Left cardiac atrium (tissue), 4 donors: ENCODE measurements at regions not wholly inside any gene's neighbourhood (a gene's known extent, or its start where the extent isn't known, plus 50 kb on each side); places are given as distances from the start of the nearest gene placed in this dataset.
A peak's percentile ranks its signal among the peaks of the same experiment; 100 is the strongest.
"Not testable (repeated sequence)": the region's sequence is repeated elsewhere in the genome, so short reads cannot be mapped to it uniquely, and the experiment has no call there.

Experiments
- ATAC-seq, 2 donors: fragments of 200-7000 bp; cut with Tn5 transposase; one replicate each; pipeline ENCODE4 v1.9.1; 2020; ENCODE audit warnings: mild to moderate bottlenecking in 2 of 2, moderate library complexity in 2 of 2
- DNase-seq: peaks from one replicate; pipeline ENCODE4 v3.0.0-alpha.2; 2020
- intact Hi-C, 2 donors: fragments of 100-400 bp; cut with DNase I; formaldehyde crosslinking; loops; one replicate each; pipeline versions ENCODE4 v1.14.1 to v1.15.1; 2022 to 2023
- donor health status: DM: no; HTN: yes; CAD: no.
- donor health status: DM: no; HTN: yes; CAD: no; lungs with severe emphysema.
- donor health status: DM: yes; HTN: yes; CAD: no.
- donor health status: Dilated cardiomyopathy.

- intact Hi-C loops, DNase-seq, ATAC-seq: not testable (repeated sequence)
These were observed 705.1 kb downstream of the SEMA5A start for GRCh38 chr5:8840746-8841145.

- DNase-seq (no peak), ATAC-seq (peak in 1 of 2 donors; percentile 40)
- intact Hi-C loops: no loop called here
These were observed 702.8 kb downstream of the SEMA5A start for GRCh38 chr5:8842971-8843551.

GRCh38 chr5:8843771-8844170, 702.1 kb downstream of the SEMA5A start:
- DNase-seq: peak; percentile 33
- ATAC-seq: peak; percentile 44 to 80
- intact Hi-C loops: no loop called here

- intact Hi-C loops: no loop called here
- ATAC-seq: peak in 1 of 2 donors; percentile 16
These were observed 701.7 kb downstream of the SEMA5A start for GRCh38 chr5:8844206-8844605.

GRCh38 chr5:8844847-8845246, 701.0 kb downstream of the SEMA5A start:
- intact Hi-C loops: no loop called here
- DNase-seq (no peak), ATAC-seq (no peak)

More at GRCh38 chr5:8844206-8844605, 701.7 kb downstream of the SEMA5A start:
- no peak for DNase-seq

GRCh38 chr5:8845296-8845695, 700.6 kb downstream of the SEMA5A start:
- intact Hi-C loops: no loop called here
- ATAC-seq (peak in 1 of 2 donors; percentile 25), DNase-seq (no peak)

GRCh38 chr5:8848366-8848765, 697.5 kb downstream of the SEMA5A start:
- intact Hi-C loops: no loop called here
- ATAC-seq (no peak), DNase-seq (no peak)

GRCh38 chr5:8848997-8849594, 696.8 kb downstream of the SEMA5A start:
- intact Hi-C loops: no loop called here
- DNase-seq (no peak), ATAC-seq (peak in 1 of 2 donors; percentile 36)

GRCh38 chr5:8851101-8851500, 694.8 kb downstream of the SEMA5A start:
- no peak for ATAC-seq
- intact Hi-C loops: no loop called here
- no peak for DNase-seq

- ATAC-seq (no peak), DNase-seq (no peak)
- intact Hi-C loops: no loop called here
These were observed 688.8 kb downstream of the SEMA5A start for GRCh38 chr5:8857051-8857450.

GRCh38 chr5:8861764-8862163, 684.1 kb downstream of the SEMA5A start:
- intact Hi-C loops: no loop called here
- ATAC-seq (no peak), DNase-seq (no peak)

GRCh38 chr5:8864053-8864452, 681.8 kb downstream of the SEMA5A start:
- intact Hi-C loops: no loop called here
- ATAC-seq: no peak
- DNase-seq: no peak

- intact Hi-C loops: no loop called here
- DNase-seq: no peak
- ATAC-seq: no peak
These were observed 680.6 kb downstream of the SEMA5A start for GRCh38 chr5:8865266-8865665.

GRCh38 chr5:8865686-8866374, 680.0 kb downstream of the SEMA5A start:
- DNase-seq (no peak), ATAC-seq (no peak)
- intact Hi-C loops: no loop called here

GRCh38 chr5:8868283-8868682, 677.6 kb downstream of the SEMA5A start:
- ATAC-seq: no peak
- intact Hi-C loops: no loop called here
- DNase-seq: no peak

GRCh38 chr5:8869932-8870331, 675.9 kb downstream of the SEMA5A start:
- ATAC-seq: no peak
- intact Hi-C loops: no loop called here
- DNase-seq: no peak

GRCh38 chr5:8870349-8870958, 675.4 kb downstream of the SEMA5A start:
- DNase-seq (no peak), ATAC-seq (no peak)
- intact Hi-C loops: no loop called here

GRCh38 chr5:8870959-8871355, 674.9 kb downstream of the SEMA5A start:
- ATAC-seq (no peak), DNase-seq (no peak)
- intact Hi-C loops: no loop called here

- DNase-seq: no peak
- ATAC-seq: no peak
- intact Hi-C loops: no loop called here
These were observed 674.4 kb downstream of the SEMA5A start for GRCh38 chr5:8871446-8871845.

GRCh38 chr5:8875722-8876121, 670.2 kb downstream of the SEMA5A start:
- intact Hi-C loops: no loop called here
- DNase-seq (no peak), ATAC-seq (no peak)
